Activated B cell treated with CpG ODN at 0.5 μM for 24 hours (primary cell): ENCODE measurements at regions not wholly inside any gene's neighbourhood (a gene's known extent, or its start where the extent isn't known, plus 50 kb on each side); places are given as distances from the start of the nearest gene placed in this dataset.

Source experiments
- ATAC-seq: fragments of 200-7000 bp; cut with Tn5 transposase; one replicate; pipeline ENCODE4 v1.10.0; 2021; ENCODE audit warnings: low read depth, mild to moderate bottlenecking, moderate library complexity
- CTCF ChIA-PET: fragments of 350-600 bp; sonication (Branson Sonifier 250); formaldehyde crosslinking; loops from one replicate; lab custom pipeline; 2021; ENCODE audit warnings: antibody characterized with exemption; lab: Charles Lee
- POLR2A ChIA-PET: fragments of 350-600 bp; sonication (Branson Sonifier 250); formaldehyde crosslinking; loops from one replicate; lab custom pipeline; 2021; ENCODE audit warnings: antibody characterized with exemption; lab: Charles Lee
- DNase-seq: peaks from one replicate; pipeline ENCODE4 v3.0.0; 2022
- H3K27ac Mint-ChIP-seq: one replicate; pipeline ENCODE4 v1.8.0; 2020; ENCODE audit warnings: mixed read lengths
- H3K27me3 Mint-ChIP-seq: one replicate; pipeline ENCODE4 v1.8.0; 2021; ENCODE audit warnings: mixed read lengths
- H3K36me3 Mint-ChIP-seq: one replicate; pipeline ENCODE4 v1.8.0; 2021; ENCODE audit warnings: low read depth, mixed read lengths
- H3K4me1 Mint-ChIP-seq: one replicate; pipeline ENCODE4 v1.8.0; 2021; ENCODE audit warnings: mixed read lengths
- H3K4me3 Mint-ChIP-seq: one replicate; pipeline ENCODE4 v1.8.0; 2020; ENCODE audit warnings: mild to moderate bottlenecking, mixed read lengths
- H3K9me3 Mint-ChIP-seq: one replicate; pipeline ENCODE4 v1.8.0; 2020; ENCODE audit warnings: mixed read lengths
- CTCF ChIP-seq: fragments of 200-600 bp; IDR thresholded peaks from one replicate; pipeline ENCODE4 v1.8.0; 2022; ENCODE audit warnings: antibody characterized with exemption, mild to moderate bottlenecking
- intact Hi-C: fragments of 100-400 bp; cut with micrococcal nuclease; formaldehyde crosslinking; loops from one replicate; pipeline ENCODE4 v1.15.1; 2024

DNA sequence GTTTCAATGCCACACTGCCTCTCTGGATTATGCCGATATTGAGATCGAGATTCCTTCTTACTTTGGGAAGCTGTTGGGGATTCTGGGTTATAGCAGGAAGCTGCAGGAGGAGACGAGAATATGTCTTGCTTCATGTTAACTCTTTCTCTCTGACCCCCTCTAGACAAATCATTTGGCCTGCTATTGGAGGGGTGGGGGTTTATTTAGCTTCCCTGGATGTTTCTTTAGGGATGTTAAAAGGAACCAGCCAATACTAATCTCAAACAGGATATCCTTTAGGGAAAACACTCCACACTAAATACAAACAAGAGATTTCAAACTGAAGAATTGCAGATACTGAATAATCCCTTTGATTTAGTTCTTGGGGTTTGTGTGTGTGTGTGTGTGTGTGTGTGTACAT, 102.6 kb downstream of the TMEM100 start:
- Mint-ChIP-seq H3K27ac (no peak overlapping the region), H3K27me3 (peaks cover 8% of the 10 kb centered on the region), H3K4me1 (peaks cover under 1% of the 10 kb centered on the region), H3K36me3 (no peaks in the 10 kb centered on the region), H3K9me3 (no peaks in the 10 kb centered on the region), H3K4me3 (no peak overlapping the region)
- POLR2A ChIA-PET = no interaction called here
- intact Hi-C loops = no loop called here
- CTCF ChIA-PET = no interaction called here
- ATAC-seq = no peak
- no peak for TF ChIP-seq CTCF
- no peak for DNase-seq

DNA sequence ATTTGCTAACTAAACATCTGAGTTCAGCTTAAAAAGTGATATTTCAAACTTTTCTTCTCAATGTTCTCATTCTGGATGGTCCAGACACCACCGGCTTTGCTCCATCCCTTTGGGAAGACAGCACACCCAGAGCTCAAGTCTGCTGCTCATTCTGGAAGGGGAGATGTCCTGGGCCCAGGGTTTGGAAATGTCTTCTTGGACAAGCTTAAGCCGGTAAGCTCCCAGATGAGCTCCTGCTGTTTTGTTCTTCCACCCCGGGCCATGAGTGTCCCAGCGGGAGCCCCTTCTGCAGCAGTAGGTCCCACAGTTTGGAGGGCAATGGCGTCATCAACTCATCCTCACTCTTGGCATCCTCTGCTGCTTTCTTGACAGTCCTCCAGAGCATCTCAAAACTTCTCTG, 105.2 kb downstream of the TMEM100 start:
- DNase-seq = no peak
- no peak for TF ChIP-seq CTCF
- Mint-ChIP-seq H3K4me1 (no peaks in the 10 kb centered on the region), H3K4me3 (no peak overlapping the region), H3K27ac (no peak overlapping the region), H3K9me3 (no peaks in the 10 kb centered on the region), H3K27me3 (peaks cover 8% of the 10 kb centered on the region), H3K36me3 (no peaks in the 10 kb centered on the region)
- intact Hi-C loops = no loop called here
- no peak for ATAC-seq
- CTCF ChIA-PET = interaction anchor here (2.3 kb wide), 1 partner anchor 16 kb away, joined by 7 read pairs; no protein-coding TSS in a partner anchor
- POLR2A ChIA-PET = no interaction called here

- CTCF ChIA-PET = no interaction called here
- H3K27me3 Mint-ChIP-seq = peaks cover 3% of the 10 kb centered on the region
Observed at GRCh38 chr17:55614061-55614460, 102.8 kb upstream of the SMIM36 start.

DNA sequence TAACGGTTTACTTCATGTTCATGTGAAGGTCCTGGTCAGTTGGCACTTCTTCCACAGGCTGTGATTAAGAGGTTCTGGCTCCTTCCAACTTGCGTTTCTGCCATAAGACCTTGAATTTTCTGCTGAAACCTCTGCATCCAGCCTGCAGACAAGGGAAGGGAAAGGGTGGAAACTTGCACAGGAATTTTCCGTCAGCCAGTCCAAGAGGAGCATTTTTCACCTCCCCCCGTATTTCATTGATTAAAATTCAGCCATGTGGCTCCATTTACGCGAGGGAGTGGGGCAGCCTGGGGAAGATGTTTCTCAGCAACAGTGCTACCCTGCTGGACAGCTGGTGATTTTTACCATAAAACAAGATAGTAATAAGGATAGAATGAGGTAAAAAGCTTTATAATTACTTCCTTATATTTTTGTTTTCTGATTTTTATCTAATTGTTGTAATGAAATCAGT, 101.5 kb upstream of the SMIM36 start:
- Mint-ChIP-seq H3K9me3 (no peaks in the 10 kb centered on the region), H3K36me3 (no peaks in the 10 kb centered on the region), H3K27ac (no peak overlapping the region), H3K4me3 (no peak overlapping the region), H3K4me1 (no peaks in the 10 kb centered on the region), H3K27me3 (no peaks in the 10 kb centered on the region)
- POLR2A ChIA-PET = no interaction called here
- ATAC-seq = no peak
- DNase-seq = no peak
- CTCF ChIA-PET = no interaction called here
- intact Hi-C loops = no loop called here
- TF ChIP-seq CTCF = no peak

More at GRCh38 chr17:55614061-55614460, 102.8 kb upstream of the SMIM36 start:
- no peaks in the 10 kb centered on the region for H3K36me3 Mint-ChIP-seq
- ATAC-seq = no peak
- TF ChIP-seq CTCF = no peak
- no peak overlapping the region for H3K27ac Mint-ChIP-seq
- intact Hi-C loops = no loop called here
- POLR2A ChIA-PET = no interaction called here
- no peak overlapping the region for H3K4me3 Mint-ChIP-seq
- H3K4me1 Mint-ChIP-seq = no peaks in the 10 kb centered on the region
- H3K9me3 Mint-ChIP-seq = no peaks in the 10 kb centered on the region
- no peak for DNase-seq

- ATAC-seq = no peak
- no peaks in the 10 kb centered on the region for H3K36me3 Mint-ChIP-seq
- DNase-seq = no peak
- no peak overlapping the region for H3K27ac Mint-ChIP-seq
- H3K4me3 Mint-ChIP-seq = no peak overlapping the region
- H3K4me1 Mint-ChIP-seq = no peaks in the 10 kb centered on the region
- ChIA-PET POLR2A (no interaction called here), CTCF (no interaction called here)
- H3K9me3 Mint-ChIP-seq = no peaks in the 10 kb centered on the region
- H3K27me3 Mint-ChIP-seq = peaks cover 4% of the 10 kb centered on the region
- intact Hi-C loops = no loop called here
- no peak for TF ChIP-seq CTCF
Observed at GRCh38 chr17:55607731-55608341, 96.6 kb upstream of the SMIM36 start.
